ENCODE measurements at regions not wholly inside any gene's neighbourhood (a gene's known extent, or its start where the extent isn't known, plus 50 kb on each side); places are given as distances from the start of the nearest gene placed in this dataset.

- no peak for TF ChIP-seq EZH2 (IDR thresholded peaks at IDR 0.05; ENCODE audit: insufficient read depth, low read length)
- TF ChIP-seq CTCF (IDR thresholded peaks at IDR 0.05; ENCODE audit: insufficient read depth, low read depth, low read length), result no peak
Measured at GRCh38 chr16:87027056-87027616, 290.1 kb downstream of the C16orf95 start.

Data from astrocyte (in vitro differentiated cells and primary cell).